Stimulated activated CD4-positive, alpha-beta T cell treated with anti-CD3 and anti-CD28 coated beads, Interleukin-2, amount 100 ng/mL, for 24 hours (primary cell): ENCODE measurements at regions not wholly inside any gene's neighbourhood (a gene's known extent, or its start where the extent isn't known, plus 50 kb on each side); places are given as distances from the start of the nearest gene placed in this dataset.
"Not testable (repeated sequence)": the region's sequence is repeated elsewhere in the genome, so short reads cannot be mapped to it uniquely, and the experiment has no call there.

Experiments
- DNase-seq, 2 donors: peaks; one replicate each; pipeline ENCODE4 v3.0.0-alpha.2; 2020

- DNase-seq: no peak
Measured at GRCh38 chr16:82295290-82296201, 125.5 kb upstream of the MPHOSPH6 start.

- no peak for DNase-seq
Measured at GRCh38 chr16:82293671-82294070, 123.6 kb upstream of the MPHOSPH6 start.

- DNase-seq: no peak
Measured at GRCh38 chr16:82287937-82288336, 117.9 kb upstream of the MPHOSPH6 start.

GRCh38 chr16:82282662-82283061 lies 112.6 kb upstream of the MPHOSPH6 start:
- no peak for DNase-seq

GRCh38 chr16:82281544-82281943 lies 111.5 kb upstream of the MPHOSPH6 start:
- no peak for DNase-seq

- DNase-seq: no peak
Measured at GRCh38 chr16:82280867-82281266, 110.8 kb upstream of the MPHOSPH6 start.

GRCh38 chr16:82275349-82275748 lies 105.3 kb upstream of the MPHOSPH6 start:
- DNase-seq: not testable (repeated sequence)

GRCh38 chr16:82271636-82272035 lies 101.6 kb upstream of the MPHOSPH6 start:
- DNase-seq: no peak

- not testable (repeated sequence) for DNase-seq
Measured at GRCh38 chr16:82267675-82268074, 97.7 kb upstream of the MPHOSPH6 start.

GRCh38 chr16:82265809-82266208 lies 95.8 kb upstream of the MPHOSPH6 start:
- DNase-seq: no peak

GRCh38 chr16:82264756-82265155 lies 94.7 kb upstream of the MPHOSPH6 start:
- DNase-seq: no peak

GRCh38 chr16:82263521-82264143 lies 93.6 kb upstream of the MPHOSPH6 start:
- DNase-seq: peak; percentile 48 to 51

- no peak for DNase-seq
Measured at GRCh38 chr16:82262244-82262643, 92.2 kb upstream of the MPHOSPH6 start.

- no peak for DNase-seq
Measured at GRCh38 chr16:82260212-82260795, 90.3 kb upstream of the MPHOSPH6 start.

- DNase-seq: no peak
Measured at GRCh38 chr16:82259731-82260130, 89.7 kb upstream of the MPHOSPH6 start.

GRCh38 chr16:82257990-82258389 lies 88.0 kb upstream of the MPHOSPH6 start:
- DNase-seq: no peak

GRCh38 chr16:82252582-82252981 lies 82.6 kb upstream of the MPHOSPH6 start:
- DNase-seq: no peak

- DNase-seq: no peak
Measured at GRCh38 chr16:82248677-82249076, 78.7 kb upstream of the MPHOSPH6 start.

GRCh38 chr16:82248012-82248656 lies 78.1 kb upstream of the MPHOSPH6 start:
- no peak for DNase-seq

GRCh38 chr16:82242201-82242600 lies 72.2 kb upstream of the MPHOSPH6 start:
- no peak for DNase-seq

- DNase-seq: no peak
Measured at GRCh38 chr16:82241469-82242052, 71.5 kb upstream of the MPHOSPH6 start.

GRCh38 chr16:82240111-82240510 lies 70.1 kb upstream of the MPHOSPH6 start:
- no peak for DNase-seq

- no peak for DNase-seq
Measured at GRCh38 chr16:82236875-82237274, 66.9 kb upstream of the MPHOSPH6 start.
